Neural cell (in vitro differentiated cells): ENCODE measurements at regions not wholly inside any gene's neighbourhood (a gene's known extent, or its start where the extent isn't known, plus 50 kb on each side); places are given as distances from the start of the nearest gene placed in this dataset.

ENCODE experiments used
- H2AFZ ChIP-seq: fragments of 200-600, 300-800 bp; sonication (generic), shearing (Covaris generic); 2 replicates; pipeline ENCODE4 v1.6.0; 2014; ENCODE audit warnings: low read depth, mild to moderate bottlenecking, antibody characterized with exemption, low read length, moderate library complexity
- H3F3A ChIP-seq: fragments of 200-600 bp; shearing (Covaris generic); 2 replicates; pipeline ENCODE4 v1.6.1; 2016; ENCODE audit warnings: mild to moderate bottlenecking, moderate library complexity, mixed read lengths, antibody characterized with exemption, low read length; ENCODE audit not compliant: insufficient read depth, poor library complexity, severe bottlenecking
- H3K27ac ChIP-seq: fragments of 200-600, 300-800 bp; sonication (generic), shearing (Covaris generic); 2 replicates; pipeline ENCODE4 v1.5.1; 2014; ENCODE audit warnings: mild to moderate bottlenecking, low read length, moderate library complexity
- H3K27me3 ChIP-seq: fragments of 300-800, 200-600 bp; sonication (generic), shearing (Covaris generic); 2 replicates; pipeline ENCODE4 v1.6.0; 2014; ENCODE audit warnings: mild to moderate bottlenecking, low read depth, low read length, moderate library complexity; ENCODE audit not compliant: insufficient read depth
- H3K36me3 ChIP-seq: fragments of 300-800, 200-600 bp; sonication (generic), shearing (Covaris generic); 2 replicates; pipeline ENCODE4 v1.5.1; 2014; ENCODE audit warnings: mild to moderate bottlenecking, antibody characterized with exemption, low read length, moderate library complexity; ENCODE audit not compliant: insufficient read depth
- H3K4me2 ChIP-seq: fragments of 300-800, 200-600 bp; sonication (generic), shearing (Covaris generic); 2 replicates; pipeline ENCODE4 v1.6.0; 2014; ENCODE audit warnings: mild to moderate bottlenecking, low read length
- H3K4me3 ChIP-seq: fragments of 300-800, 200-600 bp; sonication (generic), shearing (Covaris generic); 2 replicates; pipeline ENCODE4 v1.5.1; 2014; ENCODE audit warnings: mild to moderate bottlenecking, low read length, moderate library complexity
- H3K79me2 ChIP-seq: fragments of 200-600 bp; shearing (Covaris generic); replicated peaks from 2 replicates; pipeline ENCODE4 v1.6.0; 2014; ENCODE audit warnings: mild to moderate bottlenecking, low read length, moderate library complexity; ENCODE audit not compliant: insufficient read depth
- H3K9ac ChIP-seq: fragments of 300-800, 200-600 bp; sonication (generic), shearing (Covaris generic); 2 replicates; pipeline ENCODE4 v1.6.1; 2016; ENCODE audit warnings: mild to moderate bottlenecking, low read length, mixed read lengths
- H3K9me2 ChIP-seq: fragments of 200-600 bp; shearing (Covaris generic); 2 replicates; pipeline ENCODE4 v1.6.1; 2016; ENCODE audit warnings: mild to moderate bottlenecking, low read length, mixed read lengths; ENCODE audit not compliant: insufficient read depth
- H3K9me3 ChIP-seq: fragments of 200-600, 300-800 bp; sonication (generic), shearing (Covaris generic); 2 replicates; pipeline ENCODE4 v1.6.1; 2016; ENCODE audit warnings: mild to moderate bottlenecking, mixed run types, low read length, moderate library complexity, mixed read lengths
- H4K20me1 ChIP-seq: fragments of 200-600 bp; shearing (Covaris generic); 2 replicates; pipeline ENCODE4 v1.6.1; 2016; ENCODE audit warnings: mild to moderate bottlenecking, mixed run types; ENCODE audit not compliant: insufficient read depth
- EP300 ChIP-seq: fragments of 450-650 bp; conservative IDR thresholded peaks from 2 replicates; pipeline ENCODE4 v1.6.1; 2014; ENCODE audit warnings: antibody characterized with exemption, mild to moderate bottlenecking, moderate library complexity; ENCODE audit not compliant: poor library complexity, severe bottlenecking
- EZH2 ChIP-seq: fragments of 200-600, 300-800 bp; shearing (Covaris generic), sonication (generic); IDR thresholded peaks from 2 replicates; pipeline ENCODE4 v1.6.1; 2014; ENCODE audit warnings: antibody characterized with exemption, low read length, borderline replicate concordance, mild to moderate bottlenecking; ENCODE audit not compliant: insufficient read depth, poor library complexity, severe bottlenecking
- MXI1 ChIP-seq: fragments of 450-650 bp; conservative IDR thresholded peaks from 2 replicates; pipeline ENCODE4 v1.6.1; 2014; ENCODE audit warnings: antibody characterized with exemption, mild to moderate bottlenecking; ENCODE audit not compliant: poor library complexity, severe bottlenecking
- POLR2AphosphoS5 ChIP-seq: IDR thresholded peaks from 2 replicates; pipeline ENCODE4 v1.6.1; 2012
- RAD21 ChIP-seq: fragments of 450-650 bp; conservative IDR thresholded peaks from 2 replicates; pipeline ENCODE4 v1.6.1; 2014; ENCODE audit warnings: antibody characterized with exemption, mild to moderate bottlenecking, moderate library complexity
- SMC3 ChIP-seq: fragments of 450-650 bp; conservative IDR thresholded peaks from 2 replicates; pipeline ENCODE4 v1.6.1; 2014; ENCODE audit warnings: antibody characterized with exemption, mild to moderate bottlenecking, moderate library complexity; ENCODE audit not compliant: poor library complexity
- TAF1 ChIP-seq: IDR thresholded peaks from 2 replicates; pipeline ENCODE4 v1.6.1; 2012; ENCODE audit warnings: low read depth
- TF ChIP-seq, protein P1 (sequence below): IDR thresholded peaks from 2 replicates; pipeline ENCODE4 v1.6.1; 2012; ENCODE audit warnings: borderline replicate concordance
- TF ChIP-seq, protein P2 (sequence below): fragments of 450-650 bp; IDR thresholded peaks from 2 replicates; pipeline ENCODE4 v1.5.1; 2014; ENCODE audit warnings: antibody characterized with exemption, mild to moderate bottlenecking, moderate library complexity; ENCODE audit not compliant: poor library complexity, severe bottlenecking

DNA sequence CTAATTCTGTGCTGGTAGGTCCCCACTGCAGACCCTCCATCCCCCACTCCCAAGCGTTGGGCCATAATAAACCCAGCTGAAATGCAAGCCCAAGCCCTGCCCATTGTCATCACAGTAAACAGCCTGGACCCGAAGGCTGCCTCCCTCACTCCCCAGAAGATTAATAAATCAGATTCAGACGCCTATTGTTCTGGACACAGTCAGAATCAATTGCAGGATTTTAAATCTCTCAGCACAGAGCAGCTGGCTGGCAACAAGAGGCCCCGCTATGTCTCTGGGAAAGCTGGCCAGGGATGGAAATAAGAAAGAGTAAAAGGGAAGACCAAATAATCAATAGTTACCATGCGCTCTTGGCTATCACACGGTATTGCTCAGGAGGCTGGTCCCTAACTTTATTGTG, 93.9 kb downstream of the C17orf67 start:
- no peak overlapping the region for H3K27ac ChIP-seq
- no peak overlapping the region for H3K4me3 ChIP-seq
- H3K27me3 ChIP-seq: no peaks in the 10 kb centered on the region
- no peaks in the 10 kb centered on the region for H3K36me3 ChIP-seq
- H3K9me2 ChIP-seq: no peaks in the 10 kb centered on the region
- no peak overlapping the region for H2AFZ ChIP-seq
- no peak overlapping the region for H3K4me2 ChIP-seq
- no peaks in the 10 kb centered on the region for H4K20me1 ChIP-seq
- no peaks in the 10 kb centered on the region for H3F3A ChIP-seq
- H3K9me3 ChIP-seq: peaks cover 3% of the 10 kb centered on the region
- H3K79me2 ChIP-seq: no peaks in the 10 kb centered on the region
- TF ChIP-seq MXI1 (no peak), RAD21 (no peak), EZH2 (no peak)
- H3K9ac ChIP-seq: no peak overlapping the region

DNA sequence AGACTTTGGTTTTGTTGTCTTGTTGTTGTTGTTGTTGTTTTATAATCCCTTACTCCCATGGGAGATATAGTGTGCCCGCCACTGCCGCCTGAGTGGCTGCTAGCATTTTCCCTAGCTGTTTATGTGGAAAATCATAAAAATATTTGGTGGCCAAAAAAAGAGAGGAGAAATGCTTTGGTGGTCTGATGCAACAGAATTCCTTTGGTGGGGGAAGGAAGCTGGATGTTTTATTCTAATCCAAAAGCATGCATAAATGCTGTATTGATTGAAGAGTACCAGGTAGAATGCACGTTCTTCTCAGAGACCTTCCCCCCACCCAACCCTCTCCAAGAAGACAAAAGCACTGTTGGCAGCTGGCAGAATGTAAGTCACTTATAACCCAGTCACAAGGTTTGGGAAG, 93.2 kb downstream of the C17orf67 start:
- H3K79me2 ChIP-seq: no peaks in the 10 kb centered on the region
- H4K20me1 ChIP-seq: no peaks in the 10 kb centered on the region
- peaks cover 3% of the 10 kb centered on the region for H3K9me3 ChIP-seq
- no peak overlapping the region for H3K9ac ChIP-seq
- no peaks in the 10 kb centered on the region for H3K27me3 ChIP-seq
- H3K27ac ChIP-seq: no peak overlapping the region
- H3F3A ChIP-seq: no peaks in the 10 kb centered on the region
- no peaks in the 10 kb centered on the region for H3K9me2 ChIP-seq
- H3K4me2 ChIP-seq: no peak overlapping the region
- no peak overlapping the region for H3K4me3 ChIP-seq
- H2AFZ ChIP-seq: no peak overlapping the region
- TF ChIP-seq EZH2 (no peak), EP300 (no peak), RAD21 (no peak), SMC3 (no peak), POLR2AphosphoS5 (no peak), TAF1 (no peak), MXI1 (no peak)
- TF ChIP-seq, protein P1, sequence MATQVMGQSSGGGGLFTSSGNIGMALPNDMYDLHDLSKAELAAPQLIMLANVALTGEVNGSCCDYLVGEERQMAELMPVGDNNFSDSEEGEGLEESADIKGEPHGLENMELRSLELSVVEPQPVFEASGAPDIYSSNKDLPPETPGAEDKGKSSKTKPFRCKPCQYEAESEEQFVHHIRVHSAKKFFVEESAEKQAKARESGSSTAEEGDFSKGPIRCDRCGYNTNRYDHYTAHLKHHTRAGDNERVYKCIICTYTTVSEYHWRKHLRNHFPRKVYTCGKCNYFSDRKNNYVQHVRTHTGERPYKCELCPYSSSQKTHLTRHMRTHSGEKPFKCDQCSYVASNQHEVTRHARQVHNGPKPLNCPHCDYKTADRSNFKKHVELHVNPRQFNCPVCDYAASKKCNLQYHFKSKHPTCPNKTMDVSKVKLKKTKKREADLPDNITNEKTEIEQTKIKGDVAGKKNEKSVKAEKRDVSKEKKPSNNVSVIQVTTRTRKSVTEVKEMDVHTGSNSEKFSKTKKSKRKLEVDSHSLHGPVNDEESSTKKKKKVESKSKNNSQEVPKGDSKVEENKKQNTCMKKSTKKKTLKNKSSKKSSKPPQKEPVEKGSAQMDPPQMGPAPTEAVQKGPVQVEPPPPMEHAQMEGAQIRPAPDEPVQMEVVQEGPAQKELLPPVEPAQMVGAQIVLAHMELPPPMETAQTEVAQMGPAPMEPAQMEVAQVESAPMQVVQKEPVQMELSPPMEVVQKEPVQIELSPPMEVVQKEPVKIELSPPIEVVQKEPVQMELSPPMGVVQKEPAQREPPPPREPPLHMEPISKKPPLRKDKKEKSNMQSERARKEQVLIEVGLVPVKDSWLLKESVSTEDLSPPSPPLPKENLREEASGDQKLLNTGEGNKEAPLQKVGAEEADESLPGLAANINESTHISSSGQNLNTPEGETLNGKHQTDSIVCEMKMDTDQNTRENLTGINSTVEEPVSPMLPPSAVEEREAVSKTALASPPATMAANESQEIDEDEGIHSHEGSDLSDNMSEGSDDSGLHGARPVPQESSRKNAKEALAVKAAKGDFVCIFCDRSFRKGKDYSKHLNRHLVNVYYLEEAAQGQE: no peak
- TF ChIP-seq, protein P2, sequence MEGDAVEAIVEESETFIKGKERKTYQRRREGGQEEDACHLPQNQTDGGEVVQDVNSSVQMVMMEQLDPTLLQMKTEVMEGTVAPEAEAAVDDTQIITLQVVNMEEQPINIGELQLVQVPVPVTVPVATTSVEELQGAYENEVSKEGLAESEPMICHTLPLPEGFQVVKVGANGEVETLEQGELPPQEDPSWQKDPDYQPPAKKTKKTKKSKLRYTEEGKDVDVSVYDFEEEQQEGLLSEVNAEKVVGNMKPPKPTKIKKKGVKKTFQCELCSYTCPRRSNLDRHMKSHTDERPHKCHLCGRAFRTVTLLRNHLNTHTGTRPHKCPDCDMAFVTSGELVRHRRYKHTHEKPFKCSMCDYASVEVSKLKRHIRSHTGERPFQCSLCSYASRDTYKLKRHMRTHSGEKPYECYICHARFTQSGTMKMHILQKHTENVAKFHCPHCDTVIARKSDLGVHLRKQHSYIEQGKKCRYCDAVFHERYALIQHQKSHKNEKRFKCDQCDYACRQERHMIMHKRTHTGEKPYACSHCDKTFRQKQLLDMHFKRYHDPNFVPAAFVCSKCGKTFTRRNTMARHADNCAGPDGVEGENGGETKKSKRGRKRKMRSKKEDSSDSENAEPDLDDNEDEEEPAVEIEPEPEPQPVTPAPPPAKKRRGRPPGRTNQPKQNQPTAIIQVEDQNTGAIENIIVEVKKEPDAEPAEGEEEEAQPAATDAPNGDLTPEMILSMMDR: no peak
- no peaks in the 10 kb centered on the region for H3K36me3 ChIP-seq
